ENCODE measurements at regions not wholly inside any gene's neighbourhood (a gene's known extent, or its start where the extent isn't known, plus 50 kb on each side); places are given as distances from the start of the nearest gene placed in this dataset.

DNA sequence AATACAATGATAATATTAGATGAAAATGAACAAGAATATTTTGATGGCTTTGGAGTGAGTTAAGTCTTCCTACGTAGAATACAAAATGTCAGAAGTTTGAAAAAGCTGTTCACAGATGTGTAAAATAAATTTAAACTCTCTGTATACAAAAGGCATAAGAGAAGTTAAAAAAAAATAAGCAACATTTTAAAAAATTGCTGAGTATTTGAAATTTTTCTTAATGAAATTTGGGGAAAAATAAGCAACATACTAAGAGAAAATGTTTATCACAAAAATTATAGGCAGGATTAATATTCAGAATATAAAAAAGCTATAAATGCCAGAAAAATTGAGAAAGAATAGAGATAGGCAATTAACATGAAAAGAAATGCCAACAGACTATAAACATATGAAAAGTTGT, 470.7 kb upstream of the TRPC7 start:
- TF ChIP-seq POLR2AphosphoS5 (IDR thresholded peaks at IDR 0.05; ENCODE audit: borderline replicate concordance, low read depth, low read length) (no peak), EZH2 (IDR thresholded peaks at IDR 0.05) (no peak), FOXP2 (optimal IDR thresholded peaks at IDR 0.05; ENCODE audit: control extremely low read depth, extremely low read length, insufficient read depth) (no peak)

Measured in SK-N-MC (cell line).